Right lobe of liver (tissue), 4 donors: ENCODE measurements at regions not wholly inside any gene's neighbourhood (a gene's known extent, or its start where the extent isn't known, plus 50 kb on each side); places are given as distances from the start of the nearest gene placed in this dataset.

Source experiments
- POLR2A ChIP-seq: fragments of 450-650 bp; IDR thresholded peaks from one replicate; pipeline ENCODE4 v1.6.1; 2017; ENCODE audit warnings: antibody characterized with exemption, mild to moderate bottlenecking
- TF ChIP-seq, protein P1 (sequence below), 4 donors: fragments of 200-600 bp in 3 of 4; fragments of 450-650 bp in 1 of 4; IDR thresholded peaks; one replicate each; pipeline versions ENCODE4 v1.5.1 to v1.8.0; 2016 to 2022; ENCODE audit warnings: antibody characterized with exemption in 4 of 4, mild to moderate bottlenecking in 2 of 4
- donor health status: DM: no; HTN: no; CAD: no.
- donor health status: DM: no; HTN: no; CAD: no.
- donor health status: DM: no; HTN: yes; CAD: no.

DNA sequence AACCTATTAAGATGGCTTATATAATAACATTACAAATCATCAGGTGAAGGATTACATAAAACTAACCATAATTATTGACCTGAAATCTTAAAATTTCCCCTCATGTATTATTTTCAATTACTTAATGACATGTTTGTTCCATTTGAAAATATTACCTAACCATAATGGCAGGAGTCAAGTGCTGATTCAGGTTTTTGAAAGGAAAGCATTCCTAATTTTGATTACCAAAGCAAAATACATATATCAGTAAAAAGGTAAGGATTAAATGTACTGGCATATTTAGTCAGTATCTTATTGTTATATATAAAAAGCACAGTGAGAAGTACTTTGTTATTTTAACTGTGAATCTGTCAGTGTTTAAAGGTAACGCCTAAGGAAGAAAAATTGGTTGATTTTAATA lies 960.0 kb upstream of the CNTN5 start:
- TF ChIP-seq, protein P1, sequence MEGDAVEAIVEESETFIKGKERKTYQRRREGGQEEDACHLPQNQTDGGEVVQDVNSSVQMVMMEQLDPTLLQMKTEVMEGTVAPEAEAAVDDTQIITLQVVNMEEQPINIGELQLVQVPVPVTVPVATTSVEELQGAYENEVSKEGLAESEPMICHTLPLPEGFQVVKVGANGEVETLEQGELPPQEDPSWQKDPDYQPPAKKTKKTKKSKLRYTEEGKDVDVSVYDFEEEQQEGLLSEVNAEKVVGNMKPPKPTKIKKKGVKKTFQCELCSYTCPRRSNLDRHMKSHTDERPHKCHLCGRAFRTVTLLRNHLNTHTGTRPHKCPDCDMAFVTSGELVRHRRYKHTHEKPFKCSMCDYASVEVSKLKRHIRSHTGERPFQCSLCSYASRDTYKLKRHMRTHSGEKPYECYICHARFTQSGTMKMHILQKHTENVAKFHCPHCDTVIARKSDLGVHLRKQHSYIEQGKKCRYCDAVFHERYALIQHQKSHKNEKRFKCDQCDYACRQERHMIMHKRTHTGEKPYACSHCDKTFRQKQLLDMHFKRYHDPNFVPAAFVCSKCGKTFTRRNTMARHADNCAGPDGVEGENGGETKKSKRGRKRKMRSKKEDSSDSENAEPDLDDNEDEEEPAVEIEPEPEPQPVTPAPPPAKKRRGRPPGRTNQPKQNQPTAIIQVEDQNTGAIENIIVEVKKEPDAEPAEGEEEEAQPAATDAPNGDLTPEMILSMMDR (IDR thresholded peaks at IDR 0.05): no peak
- TF ChIP-seq POLR2A: no peak
